ENCODE measurements at regions not wholly inside any gene's neighbourhood (a gene's known extent, or its start where the extent isn't known, plus 50 kb on each side); places are given as distances from the start of the nearest gene placed in this dataset.
"Not testable (repeated sequence)": the region's sequence is repeated elsewhere in the genome, so short reads cannot be mapped to it uniquely, and the experiment has no call there.

GRCh38 chr6:142645663-142646062 is 299.3 kb downstream of the HIVEP2 start:
- POLR2A ChIA-PET: no interaction called here
- Mint-ChIP-seq H3K4me1 (no peaks in the 10 kb centered on the region), H3K36me3 (ENCODE audit: low read depth) (no peaks in the 10 kb centered on the region), H3K4me3 (no peak overlapping the region), H3K27ac (no peak overlapping the region), H3K27me3 (peaks cover 9% of the 10 kb centered on the region), H3K9me3 (no peaks in the 10 kb centered on the region)
- intact Hi-C loops (cut with micrococcal nuclease): no loop called here
- no peak for TF ChIP-seq CTCF (IDR thresholded peaks at IDR 0.05)
- ATAC-seq (ENCODE audit: low read depth) (no peak), DNase-seq (no peak)
- CTCF ChIA-PET: no interaction called here

DNA sequence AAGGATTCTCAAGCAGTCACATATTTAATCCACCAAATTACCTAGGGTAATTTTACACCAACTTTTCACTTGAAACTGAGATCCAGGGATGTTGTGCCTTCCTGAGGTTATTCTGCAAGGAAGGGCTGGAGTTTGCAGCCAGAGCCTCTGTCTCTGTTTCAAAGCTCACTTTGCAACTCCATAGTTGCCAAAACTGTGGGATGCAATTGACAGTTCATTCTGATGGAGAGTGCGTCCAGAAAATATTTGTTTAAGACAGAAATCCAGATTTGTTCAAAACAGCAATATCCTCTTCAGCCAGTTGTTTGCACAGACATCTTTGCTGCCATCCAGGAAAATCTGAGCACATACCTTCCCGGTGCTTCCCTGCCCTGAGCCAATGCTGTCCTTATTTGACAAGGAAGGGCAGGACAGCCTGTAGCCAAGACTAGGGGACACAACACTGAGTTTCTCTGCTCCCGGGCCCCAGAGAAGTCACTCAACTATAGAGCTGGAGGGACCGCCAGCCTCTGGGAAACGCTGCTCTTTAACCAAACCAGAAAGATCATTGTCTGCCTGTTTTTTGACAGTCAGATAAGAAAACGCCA is 297.4 kb downstream of the HIVEP2 start:
- CTCF ChIA-PET: no interaction called here
- Mint-ChIP-seq H3K27ac (no peak overlapping the region), H3K4me3 (no peak overlapping the region), H3K9me3 (no peaks in the 10 kb centered on the region), H3K4me1 (no peaks in the 10 kb centered on the region), H3K27me3 (peaks cover 9% of the 10 kb centered on the region), H3K36me3 (ENCODE audit: low read depth) (no peaks in the 10 kb centered on the region)
- POLR2A ChIA-PET: no interaction called here
- intact Hi-C loops (cut with micrococcal nuclease): no loop called here
- no peak for TF ChIP-seq CTCF (IDR thresholded peaks at IDR 0.05)
- DNase-seq: no peak
- ATAC-seq (ENCODE audit: low read depth): no peak

GRCh38 chr6:142648036-142648451 is 296.9 kb downstream of the HIVEP2 start:
- DNase-seq: no peak
- Mint-ChIP-seq H3K9me3 (no peaks in the 10 kb centered on the region), H3K4me1 (no peaks in the 10 kb centered on the region), H3K4me3 (no peak overlapping the region), H3K27ac (no peak overlapping the region), H3K36me3 (ENCODE audit: low read depth) (no peaks in the 10 kb centered on the region), H3K27me3 (peaks cover 9% of the 10 kb centered on the region)
- POLR2A ChIA-PET: no interaction called here
- no peak for TF ChIP-seq CTCF (IDR thresholded peaks at IDR 0.05)
- no peak for ATAC-seq (ENCODE audit: low read depth)
- CTCF ChIA-PET: no interaction called here
- intact Hi-C loops (cut with micrococcal nuclease): no loop called here

GRCh38 chr6:142648526-142648925 is 296.4 kb downstream of the HIVEP2 start:
- intact Hi-C loops (cut with micrococcal nuclease): no loop called here
- no peaks in the 10 kb centered on the region for H3K9me3 Mint-ChIP-seq
- TF ChIP-seq CTCF (IDR thresholded peaks at IDR 0.05): no peak
- peaks cover 9% of the 10 kb centered on the region for H3K27me3 Mint-ChIP-seq
- CTCF ChIA-PET: no interaction called here
- H3K4me1 Mint-ChIP-seq: no peaks in the 10 kb centered on the region
- no peak overlapping the region for H3K27ac Mint-ChIP-seq
- ATAC-seq (ENCODE audit: low read depth) (no peak), DNase-seq (no peak)
- POLR2A ChIA-PET: no interaction called here
- no peak overlapping the region for H3K4me3 Mint-ChIP-seq
- H3K36me3 Mint-ChIP-seq (ENCODE audit: low read depth): no peaks in the 10 kb centered on the region

DNA sequence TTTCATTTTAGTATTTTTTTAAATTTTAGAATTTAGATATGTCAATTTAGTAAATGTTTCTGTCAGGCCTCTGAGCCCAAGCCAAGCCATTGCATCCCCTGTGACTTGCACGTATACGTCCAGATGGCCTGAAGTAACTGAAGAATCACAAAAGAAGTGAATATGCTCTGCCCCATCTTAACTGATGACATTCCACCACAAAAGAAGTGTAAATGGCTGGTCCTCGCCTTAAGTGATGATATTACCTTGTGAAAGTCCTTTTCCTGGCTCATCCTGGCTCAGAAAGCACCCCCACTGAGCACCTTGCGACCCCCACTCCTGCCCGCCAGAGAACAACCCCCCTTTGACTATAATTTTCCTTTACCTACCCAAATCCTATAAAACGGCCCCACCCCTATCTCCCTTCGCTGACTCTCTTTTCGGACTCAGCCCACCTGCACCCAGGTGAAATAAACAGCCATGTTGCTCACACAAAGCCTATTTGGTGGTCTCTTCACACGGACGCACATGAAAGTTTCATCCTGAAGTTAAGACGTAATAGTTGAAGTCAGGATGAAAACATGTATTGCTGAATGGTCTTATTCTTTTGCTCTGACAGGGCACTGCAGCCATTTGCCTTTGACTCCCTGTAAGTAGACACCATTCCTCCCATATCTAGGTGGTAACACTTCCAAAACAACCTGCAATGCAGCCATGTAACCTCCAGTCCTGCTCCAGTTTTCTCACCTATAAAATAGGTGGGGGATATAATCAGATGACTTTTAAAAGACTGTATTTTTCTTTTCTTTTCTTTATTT is 295.3 kb downstream of the HIVEP2 start:
- POLR2A ChIA-PET, H3K4me1 Mint-ChIP-seq: not testable (repeated sequence)

More for the DNA sequence above, 295.3 kb downstream of the HIVEP2 start:
- H3K9me3 Mint-ChIP-seq; H3K36me3 Mint-ChIP-seq (ENCODE audit: low read depth); intact Hi-C loops (cut with micrococcal nuclease); DNase-seq; H3K4me3 Mint-ChIP-seq; H3K27ac Mint-ChIP-seq; ATAC-seq (ENCODE audit: low read depth); CTCF ChIA-PET; H3K27me3 Mint-ChIP-seq: not testable (repeated sequence)
